A549 (cell line): ENCODE measurements at regions not wholly inside any gene's neighbourhood (a gene's known extent, or its start where the extent isn't known, plus 50 kb on each side); places are given as distances from the start of the nearest gene placed in this dataset.
A peak's percentile ranks its signal among the peaks of the same experiment; 100 is the strongest.

Experiments used
- ATAC-seq, 2 experiments: fragments of 200-7000 bp in 1 of 2; fragments of >200 bp in 1 of 2; cut with Nextera tagmentation in 1 of 2; cut with Tn5 transposase in 1 of 2; 3 replicates each; pipeline versions ENCODE4 v1.8.0 to v1.9.1; 2018 to 2020; ENCODE audit warnings: mild to moderate bottlenecking in 1 of 2, moderate library complexity in 1 of 2
- CTCF ChIA-PET: fragments of 300-600 bp; sonication (Branson Sonifier 250); formaldehyde crosslinking; extraction: SDS; loops from one replicate; lab custom pipeline; 2021; ENCODE audit warnings: antibody characterized with exemption, inconsistent platforms; lab: Yijun Ruan, JAX
- POLR2A ChIA-PET: fragments of 350-600 bp; formaldehyde crosslinking; extraction: SDS; loops from one replicate; lab custom pipeline; 2021; ENCODE audit warnings: antibody characterized with exemption, inconsistent platforms; lab: Yijun Ruan, JAX
- DNase-seq, 2 experiments: peaks; one replicate each; pipeline versions ENCODE4 v3.0.0 to v3.0.0-alpha.2; 2011 to 2016; ENCODE audit warnings: low read depth in 1 of 2, low spot score in 1 of 2
- FAIRE-seq: peaks from 2 replicates; lab custom pipeline; 2011; peaks lifted over from hg19 to GRCh38; lab: Jason Lieb, UNC
- H3K27ac ChIP-seq, 2 experiments: fragments of >200 bp; sonication (Bioruptor Twin); formaldehyde crosslinking; 3 replicates each; pipeline ENCODE4 v1.5.1; 2016 to 2017
- H3K4me1 ChIP-seq: fragments of >200 bp; sonication (Bioruptor Twin); formaldehyde crosslinking; 3 replicates; pipeline ENCODE4 v1.6.1; 2016
- H3K4me2 ChIP-seq: fragments of >200 bp; sonication (Bioruptor Twin); formaldehyde crosslinking; 3 replicates; pipeline ENCODE4 v1.6.1; 2016
- H3K4me3 ChIP-seq: fragments of >200 bp; sonication (Bioruptor Twin); formaldehyde crosslinking; 3 replicates; pipeline ENCODE4 v1.5.1; 2016
- H3K9me3 ChIP-seq: fragments of >200 bp; sonication (Bioruptor Twin); formaldehyde crosslinking; 3 replicates; pipeline ENCODE4 v1.6.1; 2016
- CEBPB ChIP-seq, 2 experiments: fragments of >200 bp in 1 of 2; sonication (Bioruptor Twin) in 1 of 2; formaldehyde crosslinking in 1 of 2; IDR thresholded peaks; 2 replicates each; pipeline ENCODE4 v1.6.1; 2012 to 2016
- CHD4 ChIP-seq: fragments of 200-600 bp; sonication (generic); IDR thresholded peaks from 2 replicates; pipeline ENCODE4 v1.6.1; 2016; ENCODE audit warnings: antibody characterized with exemption, mild to moderate bottlenecking, borderline replicate concordance
- CTCF ChIP-seq: fragments of >200 bp; sonication (Bioruptor Twin); formaldehyde crosslinking; IDR thresholded peaks from 3 replicates; pipeline ENCODE4 v1.5.1; 2016
- EHMT2 ChIP-seq: fragments of 200-600 bp; sonication (generic); IDR thresholded peaks from 2 replicates; pipeline ENCODE4 v1.6.1; 2016; ENCODE audit warnings: antibody characterized with exemption, low read depth, mild to moderate bottlenecking, moderate library complexity
- FOSB ChIP-seq: fragments of 250-450 bp; sonication (Bioruptor Pico); IDR thresholded peaks from 2 replicates; pipeline ENCODE4 v1.5.0; 2020; ENCODE audit warnings: mild to moderate bottlenecking, moderate library complexity
- HDAC2 ChIP-seq: fragments of 200-600 bp; sonication (generic); IDR thresholded peaks from 2 replicates; pipeline ENCODE4 v1.6.1; 2016
- HOXA7 ChIP-seq: fragments of 250-450 bp; sonication (Bioruptor Pico); IDR thresholded peaks from 2 replicates; pipeline ENCODE4 v1.5.0; 2020; ENCODE audit warnings: mild to moderate bottlenecking, moderate library complexity
- HOXB13 ChIP-seq: fragments of 250-450 bp; sonication (Bioruptor Pico); IDR thresholded peaks from 2 replicates; pipeline ENCODE4 v1.5.0; 2020; ENCODE audit warnings: low read depth, mild to moderate bottlenecking, moderate library complexity
- JUNB ChIP-seq: fragments of >200 bp; sonication (Bioruptor Twin); formaldehyde crosslinking; IDR thresholded peaks from 2 replicates; pipeline ENCODE4 v1.6.1; 2016
- MAFK ChIP-seq: fragments of 450-650 bp; IDR thresholded peaks from 2 replicates; pipeline ENCODE4 v1.6.1; 2014; ENCODE audit not compliant: partially characterized antibody
- MAX ChIP-seq: IDR thresholded peaks from 2 replicates; pipeline ENCODE4 v1.6.1; 2012
- MAZ ChIP-seq: fragments of 150-350 bp; IDR thresholded peaks from 2 replicates; pipeline ENCODE4 v1.6.1; 2014; ENCODE audit warnings: antibody characterized with exemption, low read depth, low read length, borderline replicate concordance
- MYC ChIP-seq: IDR thresholded peaks from 2 replicates; pipeline ENCODE4 v1.6.1; 2012; ENCODE audit warnings: mild to moderate bottlenecking, inconsistent platforms, low read length, improper control_type of control experiment, borderline replicate concordance
- POLR2AphosphoS2 ChIP-seq: conservative IDR thresholded peaks from 2 replicates; pipeline ENCODE4 v1.6.1; 2012; ENCODE audit warnings: low read length, improper control_type of control experiment, inconsistent platforms
- RAD21 ChIP-seq, 2 experiments: fragments of >200 bp in 1 of 2; sonication (Bioruptor Twin) in 1 of 2; formaldehyde crosslinking in 1 of 2; IDR thresholded peaks in 1 of 2; conservative IDR thresholded peaks in 1 of 2; 2 replicates in 1 of 2; 3 replicates in 1 of 2; pipeline ENCODE4 v1.6.1; 2012 to 2018; ENCODE audit warnings: inconsistent platforms in 1 of 2
- RFX5 ChIP-seq: fragments of 450-650 bp; IDR thresholded peaks from 2 replicates; pipeline ENCODE4 v1.7.1; 2014; ENCODE audit warnings: antibody characterized with exemption, mild to moderate bottlenecking, moderate library complexity
- SMC3 ChIP-seq: fragments of >200 bp; sonication (Bioruptor Twin); formaldehyde crosslinking; IDR thresholded peaks from 3 replicates; pipeline ENCODE4 v1.6.1; 2018; ENCODE audit warnings: inconsistent platforms
- TFCP2L1 ChIP-seq: fragments of 250-450 bp; sonication (Bioruptor Pico); IDR thresholded peaks from 2 replicates; pipeline ENCODE4 v1.5.0; 2021; ENCODE audit warnings: mild to moderate bottlenecking
- ZSCAN20 ChIP-seq: fragments of 250-450 bp; sonication (Bioruptor Pico); IDR thresholded peaks from 2 replicates; pipeline ENCODE4 v1.8.0; 2022; ENCODE audit warnings: mild to moderate bottlenecking, moderate library complexity
- WGBS: methylation state at CpG from one replicate; pipeline ENCODE4 v1.1.6; 2017; ENCODE audit errors: missing lambda C conversion rate; 5-methylcytosine and 5-hydroxymethylcytosine counted together
- TF ChIP-seq, protein P1 (sequence below): fragments of 450-650 bp; IDR thresholded peaks from 2 replicates; pipeline ENCODE4 v1.6.1; 2014; ENCODE audit warnings: antibody characterized with exemption
- TF ChIP-seq, protein P2 (sequence below): IDR thresholded peaks from 2 replicates; pipeline ENCODE4 v1.6.1; 2012

DNA sequence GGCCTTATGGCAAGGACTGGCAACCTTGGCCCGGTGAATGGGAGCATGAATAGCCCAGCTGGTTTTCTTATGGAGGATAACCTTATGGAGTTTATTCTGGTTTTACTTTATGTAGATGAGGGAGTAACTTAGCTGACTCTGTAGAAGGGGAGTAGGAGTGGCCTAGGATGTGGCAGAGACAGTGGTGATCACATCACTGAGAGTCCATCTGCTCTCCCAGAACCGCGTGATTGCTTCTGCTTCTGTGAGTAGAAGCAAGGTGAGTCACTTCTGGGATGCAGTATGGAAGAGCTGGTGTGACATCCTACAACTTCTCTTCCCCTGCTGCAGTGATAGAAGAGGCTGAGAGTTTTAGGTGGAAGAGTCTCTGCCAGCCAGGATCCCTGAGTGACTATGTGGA, 129.2 kb downstream of the RPS24 start:
- FAIRE-seq (no peak), ATAC-seq (no peak), DNase-seq (no peak)
- Histone ChIP-seq H3K4me2 (no peak overlapping the region), H3K4me3 (no peak overlapping the region), H3K27ac (no peak overlapping the region), H3K4me1 (no peaks in the 10 kb centered on the region), H3K9me3 (no peaks in the 10 kb centered on the region)
- CTCF ChIA-PET = interaction anchor here (0.6 to 2.8 kb wide), 3 partner anchors 14 to 115 kb away, joined by 3 to 8 read pairs (median 4); no protein-coding TSS in a partner anchor
- 64% methylated on average over 3 of the region's 3 CpGs for WGBS
- POLR2A ChIA-PET = no interaction called here
- TF ChIP-seq CHD4 (no peak), HDAC2 (no peak), TFCP2L1 (CRISPR knock-in tag) (no peak), JUNB (no peak), HOXB13 (CRISPR knock-in tag) (no peak), HOXA7 (CRISPR knock-in tag) (no peak)

- Histone ChIP-seq H3K4me2 (no peak overlapping the region), H3K9me3 (no peaks in the 10 kb centered on the region), H3K4me1 (no peaks in the 10 kb centered on the region), H3K4me3 (no peak overlapping the region)
- ATAC-seq (no peak), DNase-seq (no peak), FAIRE-seq (no peak)
- POLR2A ChIA-PET = no interaction called here
- CTCF ChIA-PET = interaction anchor here (1.2 to 2.8 kb wide), 2 partner anchors 9 to 117 kb away, joined by 3 to 8 read pairs; no protein-coding TSS in a partner anchor
- no peak for TF ChIP-seq MAZ
- TF ChIP-seq MYC = no peak
- TF ChIP-seq ZSCAN20 (CRISPR knock-in tag) = no peak
- no peak for TF ChIP-seq RFX5
- TF ChIP-seq POLR2AphosphoS2 = no peak
- no peak for TF ChIP-seq MAX
- no peak for TF ChIP-seq CEBPB (IDR thresholded peaks at IDR 0.05)
- TF ChIP-seq HOXB13 (CRISPR knock-in tag) = no peak
- no peak for TF ChIP-seq FOSB
- TF ChIP-seq MAFK = no peak
- no peak for TF ChIP-seq EHMT2
- TF ChIP-seq, protein P1, sequence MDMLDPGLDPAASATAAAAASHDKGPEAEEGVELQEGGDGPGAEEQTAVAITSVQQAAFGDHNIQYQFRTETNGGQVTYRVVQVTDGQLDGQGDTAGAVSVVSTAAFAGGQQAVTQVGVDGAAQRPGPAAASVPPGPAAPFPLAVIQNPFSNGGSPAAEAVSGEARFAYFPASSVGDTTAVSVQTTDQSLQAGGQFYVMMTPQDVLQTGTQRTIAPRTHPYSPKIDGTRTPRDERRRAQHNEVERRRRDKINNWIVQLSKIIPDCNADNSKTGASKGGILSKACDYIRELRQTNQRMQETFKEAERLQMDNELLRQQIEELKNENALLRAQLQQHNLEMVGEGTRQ = no peak
- TF ChIP-seq, protein P2, sequence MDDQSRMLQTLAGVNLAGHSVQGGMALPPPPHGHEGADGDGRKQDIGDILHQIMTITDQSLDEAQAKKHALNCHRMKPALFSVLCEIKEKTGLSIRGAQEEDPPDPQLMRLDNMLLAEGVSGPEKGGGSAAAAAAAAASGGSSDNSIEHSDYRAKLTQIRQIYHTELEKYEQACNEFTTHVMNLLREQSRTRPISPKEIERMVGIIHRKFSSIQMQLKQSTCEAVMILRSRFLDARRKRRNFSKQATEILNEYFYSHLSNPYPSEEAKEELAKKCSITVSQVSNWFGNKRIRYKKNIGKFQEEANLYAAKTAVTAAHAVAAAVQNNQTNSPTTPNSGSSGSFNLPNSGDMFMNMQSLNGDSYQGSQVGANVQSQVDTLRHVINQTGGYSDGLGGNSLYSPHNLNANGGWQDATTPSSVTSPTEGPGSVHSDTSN = no peak
- TF ChIP-seq, all 56 proteins: peak for 0
- 72% methylated on average over 16 of the region's 16 CpGs for WGBS
- H3K27ac ChIP-seq = no peak overlapping the region
Observed at GRCh38 chr10:78164702-78165101, 131.0 kb downstream of the RPS24 start.

DNA sequence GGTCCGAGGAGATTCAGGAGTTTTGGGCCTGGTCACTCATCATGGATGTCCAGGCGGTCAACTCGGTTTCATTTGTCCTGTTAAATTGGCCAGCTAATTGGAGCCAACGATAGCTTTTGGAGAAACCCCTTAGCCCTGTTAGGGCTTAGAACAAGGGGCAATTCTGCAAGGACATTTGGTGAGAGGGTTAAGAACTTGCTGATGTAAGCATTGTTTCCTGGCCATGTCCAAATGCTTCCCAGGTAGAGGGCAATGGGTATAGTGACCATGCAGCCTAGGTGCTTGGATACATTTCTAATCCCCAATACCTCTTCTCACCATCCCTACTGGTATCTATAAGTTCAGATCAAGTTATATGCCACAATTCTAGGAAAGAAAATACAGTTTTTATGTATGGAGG, 131.5 kb downstream of the RPS24 start:
- no peak for TF ChIP-seq FOSB
- peak; percentile 79 for TF ChIP-seq MAFK
- ATAC-seq (no peak), DNase-seq (no peak), FAIRE-seq (no peak)
- WGBS = 76% methylated on average over 4 of the region's 4 CpGs
- ChIA-PET POLR2A (no interaction called here), CTCF (no interaction called here)
- H3K4me2 ChIP-seq = no peak overlapping the region
- no peaks in the 10 kb centered on the region for H3K9me3 ChIP-seq
- no peaks in the 10 kb centered on the region for H3K4me1 ChIP-seq
- H3K4me3 ChIP-seq = no peak overlapping the region
- H3K27ac ChIP-seq = no peak overlapping the region

DNA sequence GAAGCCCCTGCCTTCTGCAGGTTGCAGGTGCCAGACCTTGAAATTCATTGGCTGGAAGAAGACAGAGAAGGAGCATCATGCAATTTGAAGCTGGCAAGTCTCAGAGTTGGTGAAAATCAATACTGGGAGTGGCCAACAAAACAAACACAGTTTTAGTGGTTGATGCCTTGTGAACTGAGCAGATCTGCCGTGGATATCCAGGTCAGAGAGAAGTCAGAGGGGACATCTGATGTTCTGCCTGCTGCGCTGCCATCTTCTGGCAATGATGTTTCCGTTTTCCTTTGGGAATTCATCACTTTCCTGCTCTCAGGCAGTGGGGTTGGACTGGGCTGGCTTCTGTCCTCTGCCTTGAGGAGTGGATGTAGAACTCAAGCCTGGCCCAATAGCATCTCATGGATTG, 132.0 kb downstream of the RPS24 start:
- no peak overlapping the region for H3K27ac ChIP-seq
- DNase-seq (peak in 1 of 2 experiments; percentile 29), ATAC-seq (peak in 1 of 2 experiments; percentile 82; a peak in 4 of 6 replicates), FAIRE-seq (no peak)
- CTCF ChIA-PET = interaction anchor here (1.2 kb wide), 1 partner anchor 12 kb away, joined by 5 read pairs; no protein-coding TSS in a partner anchor
- no peaks in the 10 kb centered on the region for H3K4me1 ChIP-seq
- POLR2A ChIA-PET = no interaction called here
- H3K4me2 ChIP-seq = no peak overlapping the region
- no peaks in the 10 kb centered on the region for H3K9me3 ChIP-seq
- 17% methylated on average over 3 of the region's 3 CpGs for WGBS
- no peak overlapping the region for H3K4me3 ChIP-seq
- peak; percentile 29; the same call in 1 of the 3 replicates for TF ChIP-seq SMC3
- 0 out of 3 replicates have a peak, but pooled peaks have one; percentile 28 for TF ChIP-seq CTCF
- TF ChIP-seq RAD21 (conservative IDR thresholded peaks at IDR 0.05 in 1 of 2, IDR thresholded peaks at IDR 0.05 in 1 of 2) = peak in 1 of 2 experiments; percentile 53; a peak in 2 of 5 replicates
- TF ChIP-seq MYC = no peak
